ENCODE measurements at regions not wholly inside any gene's neighbourhood (a gene's known extent, or its start where the extent isn't known, plus 50 kb on each side); places are given as distances from the start of the nearest gene placed in this dataset.

GRCh38 chr1:188895611-188896010, 1582.1 kb downstream of the BRINP3 start:
- TF ChIP-seq EZH2 (IDR thresholded peaks at IDR 0.05), result no peak
- TF ChIP-seq POLR2AphosphoS5 (IDR thresholded peaks at IDR 0.05; ENCODE audit: borderline replicate concordance, low read depth, low read length), result no peak
- TF ChIP-seq FOXP2 (optimal IDR thresholded peaks at IDR 0.05; ENCODE audit: control extremely low read depth, extremely low read length, insufficient read depth), result no peak

Data from SK-N-MC (cell line).